GM18508 (cell line): ENCODE measurements at regions not wholly inside any gene's neighbourhood (a gene's known extent, or its start where the extent isn't known, plus 50 kb on each side); places are given as distances from the start of the nearest gene placed in this dataset.
"Not testable (repeated sequence)": the region's sequence is repeated elsewhere in the genome, so short reads cannot be mapped to it uniquely, and the experiment has no call there.

Source experiments
- ATAC-seq: cut with Tn5 transposase; IDR thresholded peaks from one replicate; pipeline ENCODE4 v1.9.1; 2021; ENCODE audit warnings: moderate number of reproducible peaks; ENCODE audit not compliant: insufficient read depth, unreplicated experiment

- ATAC-seq = no peak
Measured at GRCh38 chr5:130759061-130759460, 406.0 kb downstream of the HINT1 start.

- no peak for ATAC-seq
Measured at GRCh38 chr5:130747556-130747955, 417.5 kb downstream of the HINT1 start.

DNA sequence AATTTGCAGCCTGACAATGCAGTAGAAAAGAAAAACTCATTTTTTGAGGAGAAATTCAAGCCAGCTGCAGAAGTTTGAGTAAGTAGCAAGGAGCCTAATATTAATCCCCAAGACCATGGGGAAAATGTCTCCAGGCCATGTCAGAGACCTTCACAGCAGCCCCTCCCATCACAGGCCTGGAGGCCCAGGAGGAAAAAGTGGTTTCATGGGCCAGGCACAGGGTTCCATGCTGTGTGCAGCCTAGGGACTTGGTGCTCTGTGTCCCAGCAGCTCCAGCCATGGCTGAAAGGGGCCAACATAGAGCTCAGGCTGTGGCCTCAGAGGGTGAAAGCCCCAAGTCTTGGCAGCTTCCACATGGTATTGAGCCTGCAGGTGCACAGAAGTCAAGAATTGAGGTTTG is 418.4 kb downstream of the HINT1 start:
- not testable (repeated sequence) for ATAC-seq

DNA sequence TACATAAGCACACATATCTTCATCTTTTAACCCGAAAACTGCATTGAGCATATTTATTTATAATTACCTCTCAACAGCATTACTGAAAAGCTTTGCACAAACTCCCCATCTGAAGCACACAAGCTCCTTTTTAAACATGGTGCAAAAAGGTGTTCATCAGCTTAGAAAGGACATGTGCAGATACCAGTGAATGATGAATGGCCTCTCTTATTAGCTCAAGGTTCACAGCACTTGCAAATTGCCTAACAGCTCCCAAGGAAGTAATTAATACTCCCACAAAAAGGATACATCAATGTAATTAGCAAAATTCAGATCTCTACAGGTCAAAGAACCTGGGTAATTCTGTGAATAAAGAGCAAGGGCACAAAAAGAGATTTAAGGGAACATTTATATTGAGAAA is 422.0 kb downstream of the HINT1 start:
- ATAC-seq = no peak

GRCh38 chr5:130740047-130740569 is 424.9 kb downstream of the HINT1 start:
- no peak for ATAC-seq

DNA sequence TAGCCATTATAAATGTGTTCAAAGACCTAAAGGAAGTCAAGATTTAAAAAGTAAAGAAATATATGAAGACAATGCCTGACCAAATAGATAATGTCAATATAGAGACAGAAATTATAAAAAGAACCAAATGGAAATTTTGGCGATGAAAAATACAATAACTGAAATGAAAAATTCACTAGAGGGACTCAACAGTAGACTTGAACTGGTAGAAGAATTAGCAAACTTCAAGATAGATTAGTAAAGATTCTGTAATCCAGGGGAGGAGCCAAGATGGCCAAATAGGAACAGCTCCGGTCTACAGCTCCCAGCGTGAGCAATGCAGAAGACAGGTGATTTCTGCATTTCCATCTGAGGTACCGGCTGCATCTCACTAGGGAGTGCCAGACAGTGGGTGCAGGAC is 433.2 kb downstream of the HINT1 start:
- ATAC-seq = no peak

- no peak for ATAC-seq
Measured at GRCh38 chr5:130729541-130729940, 435.5 kb downstream of the HINT1 start.

- ATAC-seq = no peak
Measured at GRCh38 chr5:130727830-130728229, 437.2 kb downstream of the HINT1 start.

DNA sequence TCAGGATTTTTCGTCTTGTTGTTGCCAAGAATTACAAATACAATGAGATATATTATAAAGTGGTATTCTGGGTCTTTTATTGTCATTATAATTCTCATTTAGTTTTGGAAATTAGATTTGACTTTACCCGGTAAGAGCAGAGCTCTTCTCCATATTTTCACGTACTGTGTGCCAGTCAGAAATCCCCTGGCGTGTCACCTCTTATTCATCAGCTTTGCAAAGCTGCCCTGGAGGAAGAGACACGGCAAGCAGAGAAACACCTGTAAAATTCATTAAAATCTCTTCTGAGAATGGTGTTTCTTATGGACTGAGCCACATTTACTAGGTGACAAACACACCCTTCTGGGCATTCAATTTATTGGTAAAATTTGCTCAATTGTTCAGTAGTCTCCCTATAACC is 440.4 kb downstream of the HINT1 start:
- no peak for ATAC-seq

- ATAC-seq = no peak
Measured at GRCh38 chr5:130720355-130720754, 444.7 kb downstream of the HINT1 start.

- no peak for ATAC-seq
Measured at GRCh38 chr5:130715541-130715940, 449.5 kb downstream of the HINT1 start.

- ATAC-seq = no peak
Measured at GRCh38 chr5:130714200-130714599, 450.9 kb downstream of the HINT1 start.

DNA sequence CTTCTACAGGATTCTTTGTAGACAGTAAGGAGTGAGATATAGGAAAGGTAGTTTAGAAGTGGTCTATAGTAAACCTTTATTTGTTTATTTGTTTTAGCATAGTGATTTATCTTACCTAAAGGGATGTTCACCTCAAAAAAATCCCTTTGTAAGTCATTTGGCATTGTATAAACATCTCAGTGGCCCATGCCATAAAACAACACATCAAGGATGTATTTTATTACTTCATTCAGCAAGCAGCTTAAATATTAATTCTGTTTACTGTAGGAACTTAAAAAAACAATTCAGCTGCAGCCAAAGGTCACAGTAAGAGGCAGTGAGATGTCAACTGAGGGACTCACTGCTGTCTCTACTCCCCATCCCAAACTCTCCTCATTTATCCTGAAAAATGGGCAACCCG is 452.7 kb downstream of the HINT1 start:
- ATAC-seq = no peak

DNA sequence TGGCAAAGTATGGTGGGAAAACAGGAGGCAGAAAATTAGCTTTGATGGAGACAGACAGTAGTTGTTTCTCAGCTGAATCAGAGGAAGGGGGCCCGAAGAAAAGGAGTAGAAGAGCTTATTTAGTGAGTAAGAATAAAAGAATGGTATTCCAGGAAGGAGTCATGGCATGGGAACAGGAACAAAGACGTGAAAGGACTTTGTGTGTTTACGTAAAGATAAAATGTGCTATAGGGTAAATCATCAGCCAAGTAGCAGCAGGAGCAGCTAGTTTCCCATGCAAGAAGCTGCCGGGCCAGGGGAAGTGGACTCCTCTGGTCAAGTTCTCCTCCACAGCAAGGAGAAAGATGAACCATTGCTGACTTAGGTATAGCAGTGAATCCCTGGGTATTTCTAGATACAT is 454.5 kb downstream of the HINT1 start:
- no peak for ATAC-seq

- no peak for ATAC-seq
Measured at GRCh38 chr5:130708754-130709153, 456.3 kb downstream of the HINT1 start.

DNA sequence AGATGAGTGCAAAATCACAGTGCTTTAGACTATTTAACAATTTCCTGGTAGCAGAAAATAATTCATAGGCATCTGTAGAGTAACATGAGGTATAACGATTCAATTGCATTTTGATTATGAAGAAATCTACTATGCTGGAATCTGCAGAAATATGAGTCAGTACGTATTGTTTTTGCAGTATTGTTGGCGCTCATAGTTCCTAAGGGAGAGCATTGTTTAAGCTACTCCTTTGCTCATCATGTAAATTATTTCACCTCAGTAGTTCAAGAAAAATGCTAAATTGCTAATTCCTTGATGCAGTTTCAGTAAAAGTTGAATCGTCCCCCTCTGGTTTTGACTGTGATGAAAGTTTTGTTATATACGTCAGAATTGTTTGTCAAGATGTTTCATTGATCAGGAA is 458.4 kb downstream of the HINT1 start:
- no peak for ATAC-seq

DNA sequence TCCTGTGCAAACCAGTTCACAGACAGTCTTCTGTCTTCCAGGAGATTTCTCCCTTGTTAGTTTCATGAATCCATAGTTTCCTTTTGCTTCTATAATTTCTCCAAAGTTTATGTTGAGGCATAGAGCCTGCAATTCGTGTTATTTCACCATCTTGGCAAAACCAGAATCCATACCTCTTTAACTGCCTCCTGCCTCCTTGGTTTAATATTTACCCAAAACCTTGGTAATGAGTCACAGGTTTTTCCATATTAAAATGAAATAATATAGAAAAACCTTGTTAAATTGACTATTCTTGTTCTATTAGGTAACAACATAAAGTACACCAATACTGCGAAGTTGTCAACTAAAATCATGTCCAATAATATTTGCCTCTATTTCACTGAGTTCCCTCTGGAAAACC is 459.7 kb downstream of the HINT1 start:
- ATAC-seq = no peak

- ATAC-seq = no peak
Measured at GRCh38 chr5:130693509-130693908, 471.5 kb downstream of the HINT1 start.

GRCh38 chr5:130692770-130693169 is 472.3 kb downstream of the HINT1 start:
- ATAC-seq = no peak

DNA sequence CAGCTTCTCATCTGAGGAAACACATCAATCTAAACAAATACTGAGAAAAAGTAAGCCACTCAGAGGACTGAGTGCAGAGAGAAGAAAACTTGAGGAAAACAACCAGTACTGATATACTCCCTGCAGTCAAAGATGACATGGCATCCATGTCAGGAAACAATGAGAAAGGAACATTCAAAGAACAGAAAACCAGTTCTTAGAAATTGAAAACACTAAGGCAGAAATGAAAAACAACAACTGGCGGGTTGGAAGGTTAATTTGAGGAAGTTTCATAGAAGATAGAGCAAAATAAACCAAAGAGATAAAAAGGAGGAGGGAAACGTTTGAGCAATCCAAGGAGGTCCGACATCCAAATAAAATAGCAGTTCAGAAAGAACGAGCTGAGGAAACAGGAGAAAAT is 475.2 kb downstream of the HINT1 start:
- no peak for ATAC-seq

DNA sequence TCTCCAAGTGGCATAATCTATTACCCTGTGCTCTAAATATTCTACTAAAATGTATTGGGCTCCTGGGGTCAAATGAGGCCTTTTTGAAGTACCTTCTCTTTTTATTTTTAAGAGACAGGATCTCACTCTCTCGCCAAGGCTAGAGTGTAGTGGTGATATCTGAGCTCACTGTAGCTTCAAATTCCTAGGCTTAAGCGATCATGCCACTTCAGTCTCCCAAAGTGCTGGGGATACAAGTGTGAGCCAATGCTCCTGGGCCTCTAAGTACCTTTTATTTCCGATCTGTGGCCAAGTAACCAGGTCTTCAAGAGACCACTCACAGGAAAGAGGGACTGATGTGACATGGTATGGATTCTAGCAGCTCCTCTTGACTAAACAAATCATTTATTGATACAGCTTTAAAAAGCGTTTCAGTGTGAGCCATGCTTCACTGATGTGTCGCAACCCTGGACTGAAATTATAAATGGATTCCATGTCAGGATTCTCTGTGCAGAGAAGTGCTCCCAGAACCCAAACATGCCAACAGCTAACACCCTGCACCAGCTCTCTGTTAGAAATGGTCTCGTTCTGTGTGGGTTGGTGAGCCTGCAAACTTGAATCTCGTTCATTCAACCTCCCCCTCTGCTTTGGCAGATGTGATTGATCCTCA is 477.8 kb downstream of the HINT1 start:
- ATAC-seq = no peak

- ATAC-seq = no peak
Measured at GRCh38 chr5:130678637-130679036, 486.4 kb downstream of the HINT1 start.

DNA sequence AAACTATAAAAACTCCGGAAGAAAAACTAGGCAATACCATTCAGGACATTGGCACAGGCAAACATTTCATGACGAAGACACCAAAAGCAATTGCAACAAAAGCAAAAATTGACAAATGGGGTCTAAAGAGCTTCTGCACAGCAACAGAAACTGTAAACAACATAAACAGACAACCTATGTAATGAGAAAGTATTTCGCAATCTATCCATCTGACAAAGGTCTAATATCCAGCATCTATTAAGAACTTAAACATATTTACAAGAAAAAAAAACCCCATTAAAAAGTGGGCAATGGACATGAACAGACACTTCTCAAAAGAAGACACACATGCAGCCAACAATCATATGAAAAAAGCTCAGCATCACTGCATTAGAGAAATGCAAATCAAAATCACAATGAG is 498.6 kb downstream of the HINT1 start:
- no peak for ATAC-seq
